HG03060 (cell line): ENCODE measurements at regions not wholly inside any gene's neighbourhood (a gene's known extent, or its start where the extent isn't known, plus 50 kb on each side); places are given as distances from the start of the nearest gene placed in this dataset.
"Not testable (repeated sequence)": the region's sequence is repeated elsewhere in the genome, so short reads cannot be mapped to it uniquely, and the experiment has no call there.

ENCODE experiments used
- ATAC-seq: cut with Tn5 transposase; IDR thresholded peaks from one replicate; pipeline ENCODE4 v1.9.1; 2021; ENCODE audit warnings: low read depth, moderate number of reproducible peaks; ENCODE audit not compliant: unreplicated experiment

DNA sequence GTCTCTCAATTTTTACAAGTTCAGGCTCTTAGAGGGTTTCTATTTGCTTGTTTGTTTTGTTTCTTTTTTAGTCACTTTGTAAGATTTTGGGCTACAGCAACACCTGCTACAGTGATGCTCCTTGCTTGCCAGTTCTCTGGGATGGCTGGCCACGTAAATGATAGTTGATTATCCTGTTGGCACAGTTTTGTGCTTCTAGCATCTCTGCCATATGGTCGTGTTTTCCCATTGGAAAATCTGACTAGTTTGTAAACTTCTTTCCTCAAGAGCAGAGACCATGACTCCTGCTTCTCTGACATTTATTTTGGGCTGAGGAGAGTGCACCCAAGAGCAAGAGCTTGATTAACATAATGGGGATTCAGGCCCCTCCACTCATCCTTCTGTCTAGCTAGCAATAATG is 1621.6 kb upstream of the RAG2 start:
- no peak for ATAC-seq

GRCh38 chr11:38208951-38209350 is 1610.9 kb upstream of the RAG2 start:
- ATAC-seq, result no peak

DNA sequence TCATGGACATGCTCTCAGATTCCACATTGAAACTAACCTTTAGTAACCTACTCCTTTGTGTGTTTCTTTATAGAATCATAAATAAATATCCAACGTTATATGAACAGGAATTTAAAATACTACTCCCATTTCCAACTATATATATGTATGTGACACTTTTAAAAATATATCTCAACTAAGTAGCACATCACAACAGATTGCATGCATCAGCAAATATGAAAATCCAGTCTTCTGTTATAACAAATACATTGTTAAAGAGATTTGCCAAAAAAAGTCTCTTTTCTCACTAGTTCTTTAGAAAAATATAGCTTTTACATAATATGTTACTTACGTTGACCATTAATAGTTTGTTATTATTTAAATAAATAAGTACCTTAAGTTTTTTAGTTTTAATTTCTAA is 1608.6 kb upstream of the RAG2 start:
- no peak for ATAC-seq

GRCh38 chr11:38191101-38191500 is 1593.1 kb upstream of the RAG2 start:
- no peak for ATAC-seq

- ATAC-seq, result no peak
Measured at GRCh38 chr11:38182126-38182866, 1584.3 kb upstream of the RAG2 start.

DNA sequence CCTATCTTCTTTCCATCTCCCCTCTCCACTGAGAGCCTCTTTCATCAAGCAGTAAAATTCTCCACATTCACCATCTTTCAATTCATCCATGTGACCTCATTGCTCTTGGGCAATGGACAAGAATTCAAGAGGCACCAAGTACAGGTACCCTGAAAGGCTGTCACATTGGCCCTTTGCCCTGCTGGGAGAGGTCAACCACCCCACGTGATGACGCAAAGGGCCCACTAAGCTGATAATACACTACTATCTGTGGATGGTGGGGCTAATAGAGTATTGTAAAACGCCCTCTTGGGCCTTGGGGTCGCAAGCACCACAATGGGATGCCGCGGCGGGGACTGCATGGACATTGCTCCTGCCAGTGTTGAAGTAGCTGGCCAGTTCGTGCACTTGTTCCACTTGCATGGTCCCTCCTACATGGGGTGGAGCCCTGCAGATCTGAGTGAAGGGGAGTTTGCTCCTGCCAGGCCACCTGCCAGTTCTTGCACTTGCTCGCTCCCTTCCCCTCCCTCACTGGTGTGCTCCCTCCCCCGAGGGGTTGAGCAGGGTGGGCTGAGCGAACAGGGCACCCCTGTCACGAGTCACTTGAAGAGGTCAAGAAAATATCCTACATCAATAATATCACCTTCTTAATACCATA is 1578.8 kb upstream of the RAG2 start:
- no peak for ATAC-seq

DNA sequence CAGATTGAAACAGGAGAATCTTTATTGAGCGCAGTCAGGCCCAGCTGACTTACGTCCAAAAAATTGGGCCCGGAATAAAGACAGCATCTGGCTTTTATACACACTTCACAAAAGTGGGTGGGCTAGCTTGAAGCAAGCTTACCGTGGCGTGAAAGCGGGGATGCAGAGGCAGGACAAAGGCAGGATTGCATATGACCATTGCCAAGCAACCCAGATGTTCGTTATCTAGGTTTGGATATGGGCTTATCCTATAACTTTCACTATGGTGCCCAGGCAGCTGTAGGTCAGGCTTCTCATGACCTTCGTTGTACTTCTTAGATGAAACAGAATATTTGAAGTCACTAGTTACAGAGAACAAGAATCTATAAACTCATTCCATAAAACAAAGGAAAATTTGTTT is 1575.6 kb upstream of the RAG2 start:
- no peak for ATAC-seq

DNA sequence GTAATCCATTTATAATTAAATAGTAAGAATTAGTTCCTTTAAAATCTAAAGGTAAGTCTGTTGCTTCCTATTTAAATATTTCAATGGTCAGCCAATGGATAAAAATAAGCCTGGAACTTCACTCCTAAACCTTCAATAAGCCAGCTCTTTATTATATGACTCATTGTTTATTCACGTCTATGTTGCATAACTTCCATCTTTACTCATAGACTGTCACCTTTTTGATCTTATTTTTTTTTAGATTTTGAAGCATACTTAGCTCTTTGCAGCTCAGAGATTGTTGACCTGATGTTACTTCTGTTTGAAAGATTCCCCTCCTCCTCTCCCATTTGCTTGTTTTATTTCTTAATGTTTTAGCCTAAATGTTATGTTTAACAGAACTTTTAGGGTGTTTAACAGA is 1571.2 kb upstream of the RAG2 start:
- ATAC-seq, result no peak

DNA sequence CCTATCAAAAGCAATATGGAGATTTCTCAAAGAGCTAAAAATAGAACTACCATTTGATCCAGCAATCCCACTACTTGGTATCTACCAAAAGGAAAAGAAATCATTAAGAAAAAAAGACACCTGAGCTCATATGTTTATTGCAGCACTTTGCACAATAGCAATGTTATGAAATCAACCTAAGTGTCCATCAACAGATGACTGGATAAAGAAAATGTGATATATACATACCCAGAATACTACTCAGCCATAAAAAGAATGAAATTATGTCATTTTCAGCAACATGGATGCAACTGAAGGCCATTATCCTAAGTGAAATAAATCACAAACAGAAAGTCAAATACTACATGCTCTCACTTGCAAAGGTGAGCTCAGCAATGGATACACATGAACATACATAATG is 1565.5 kb upstream of the RAG2 start:
- ATAC-seq, result no peak

DNA sequence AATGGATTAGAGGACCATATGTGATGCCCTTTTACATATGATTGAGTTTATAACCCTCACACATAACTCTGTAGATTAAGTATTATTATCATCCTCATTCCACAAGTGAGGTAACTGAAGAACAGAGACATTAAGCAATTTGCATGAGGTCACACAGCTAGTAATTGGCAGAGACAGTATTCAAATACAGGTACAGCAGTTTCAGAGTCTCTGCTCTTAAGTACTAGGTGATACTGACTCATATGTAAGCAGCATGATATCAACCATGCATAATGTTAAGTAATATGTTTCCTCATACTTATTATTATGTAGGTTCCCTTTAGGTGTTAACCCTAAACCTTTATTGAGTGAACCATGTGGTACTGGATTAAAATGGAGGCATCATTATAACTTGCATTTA is 1562.4 kb upstream of the RAG2 start:
- no peak for ATAC-seq

- no peak for ATAC-seq
Measured at GRCh38 chr11:38159038-38159437, 1561.0 kb upstream of the RAG2 start.

- no peak for ATAC-seq
Measured at GRCh38 chr11:38156495-38157146, 1558.6 kb upstream of the RAG2 start.

GRCh38 chr11:38155856-38156255 is 1557.8 kb upstream of the RAG2 start:
- no peak for ATAC-seq

DNA sequence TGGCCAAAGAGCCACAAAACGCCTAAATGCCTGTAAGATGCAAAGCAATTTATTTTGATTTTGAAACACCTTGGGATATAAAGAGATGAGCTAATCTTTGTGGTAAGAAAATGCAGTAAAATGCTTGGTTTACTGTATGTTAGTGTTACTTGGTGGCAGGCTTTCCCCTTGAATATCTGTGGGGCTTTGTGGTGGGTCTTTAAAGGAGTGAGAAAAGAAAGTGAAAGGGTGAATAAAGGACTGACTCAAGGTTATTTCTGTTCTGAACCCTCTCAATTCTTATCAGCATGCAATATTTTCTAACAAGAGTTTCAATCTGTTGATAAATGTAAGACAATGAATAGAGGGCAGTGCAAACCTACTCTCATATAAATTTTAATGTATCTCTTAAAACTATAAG is 1555.9 kb upstream of the RAG2 start:
- no peak for ATAC-seq

DNA sequence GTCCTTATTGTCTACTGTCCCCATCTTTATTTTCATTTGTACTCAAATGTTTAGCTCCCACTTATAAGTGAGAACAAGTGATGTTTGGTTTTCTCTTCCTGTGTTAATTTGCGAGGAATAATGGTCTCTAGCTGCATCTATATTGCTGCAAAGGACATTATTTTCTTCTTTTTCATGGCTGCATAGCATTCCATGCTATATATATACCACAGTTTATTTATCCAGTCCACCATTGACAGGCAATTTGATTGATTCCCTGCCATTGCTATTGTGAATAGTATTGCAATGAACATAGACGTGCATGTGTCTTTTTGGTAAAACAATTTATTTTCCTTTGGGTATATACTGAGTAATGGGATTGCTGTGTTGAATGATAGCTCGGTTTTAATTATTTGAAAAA is 1545.8 kb upstream of the RAG2 start:
- ATAC-seq, result no peak

- no peak for ATAC-seq
Measured at GRCh38 chr11:38138972-38139371, 1540.9 kb upstream of the RAG2 start.

- no peak for ATAC-seq
Measured at GRCh38 chr11:38136887-38137286, 1538.9 kb upstream of the RAG2 start.

DNA sequence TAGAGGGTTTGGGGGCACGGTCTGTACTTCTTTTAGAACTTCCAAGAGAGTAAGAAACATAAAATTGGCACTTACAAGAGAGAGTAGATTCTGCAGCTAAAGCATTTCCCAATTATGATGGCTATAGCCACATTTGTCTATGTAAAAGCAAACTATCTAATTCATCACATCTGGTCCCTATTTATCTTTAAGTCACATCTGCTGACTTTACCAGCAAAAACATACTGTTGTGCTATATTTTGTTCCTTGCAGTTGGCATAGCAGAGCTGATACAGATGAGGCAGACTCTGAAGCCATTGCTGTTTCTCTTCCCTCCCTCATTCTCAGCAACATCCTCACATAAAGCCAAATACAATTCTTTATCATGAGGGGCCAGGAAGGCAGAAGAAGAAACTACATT is 1533.5 kb upstream of the RAG2 start:
- no peak for ATAC-seq

DNA sequence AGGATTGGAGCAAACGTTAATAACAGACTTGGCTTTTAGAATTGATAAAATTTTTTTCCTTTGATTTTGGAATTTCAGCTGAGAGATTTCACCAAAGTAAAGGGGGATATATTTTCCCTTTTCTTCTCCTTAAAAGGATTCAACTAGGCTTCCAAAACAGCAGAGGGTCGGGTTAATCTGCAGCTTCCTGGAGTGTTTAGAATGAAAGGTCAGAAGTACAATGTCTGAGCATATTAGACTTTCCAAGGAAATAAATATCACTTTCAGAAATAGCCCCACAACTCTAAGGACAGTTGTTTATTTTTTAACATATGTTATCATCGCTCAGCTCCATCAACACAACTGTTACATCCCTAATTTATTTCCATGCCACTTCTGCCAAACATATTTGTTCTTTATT is 1532.9 kb upstream of the RAG2 start:
- no peak for ATAC-seq

DNA sequence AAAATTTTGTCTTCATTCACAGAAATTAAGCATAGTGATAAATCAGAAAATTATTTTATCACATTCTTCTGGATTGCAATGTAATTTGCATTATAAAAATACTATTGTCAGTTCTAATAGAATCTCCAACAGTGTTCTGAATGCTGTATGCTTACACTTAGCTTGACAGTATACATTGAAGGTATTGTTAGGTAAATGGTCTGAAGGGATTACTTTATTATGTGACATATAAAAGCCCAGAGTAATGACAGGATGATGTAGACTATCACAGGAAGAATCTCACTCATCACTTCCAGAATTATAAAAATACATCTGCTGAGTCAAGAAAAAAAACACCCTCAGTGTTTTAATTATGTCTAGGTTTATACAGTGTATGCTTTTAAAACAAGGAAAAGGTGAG is 1532.5 kb upstream of the RAG2 start:
- ATAC-seq, result no peak

DNA sequence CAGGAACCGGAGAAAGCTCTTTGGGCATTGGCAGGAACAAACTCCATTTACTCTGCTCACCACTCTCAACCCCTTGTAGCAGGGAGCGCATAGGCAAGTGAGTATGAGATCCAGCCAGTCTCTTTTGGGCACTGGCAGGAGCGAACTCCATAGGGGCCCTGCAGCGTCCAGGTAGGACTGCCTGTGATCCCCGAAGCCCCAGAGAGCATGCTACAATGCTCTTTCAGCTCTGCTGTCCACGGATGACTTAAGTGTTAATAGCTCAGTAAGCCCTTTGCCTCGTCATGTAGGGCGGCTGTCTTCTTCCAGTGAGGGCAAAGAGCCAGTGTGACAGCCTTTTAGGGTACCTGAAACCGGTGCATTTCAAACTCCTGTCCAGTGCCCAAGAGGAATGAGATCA is 1525.6 kb upstream of the RAG2 start:
- ATAC-seq, result no peak

GRCh38 chr11:38116616-38117015 is 1518.6 kb upstream of the RAG2 start:
- ATAC-seq, result not testable (repeated sequence)
